Ishikawa (cell line): ENCODE measurements at regions not wholly inside any gene's neighbourhood (a gene's known extent, or its start where the extent isn't known, plus 50 kb on each side); places are given as distances from the start of the nearest gene placed in this dataset.

Source experiments
- CEBPB ChIP-seq: IDR thresholded peaks from 2 replicates; pipeline ENCODE4 v1.6.1; 2012
- CREB1 ChIP-seq: IDR thresholded peaks from 2 replicates; pipeline ENCODE4 v1.6.1; 2012; ENCODE audit warnings: low read depth
- EGR1 ChIP-seq: IDR thresholded peaks from 2 replicates; pipeline ENCODE4 v1.6.1; 2012
- EP300 ChIP-seq: IDR thresholded peaks from 2 replicates; pipeline ENCODE4 v1.6.1; 2012; ENCODE audit warnings: borderline replicate concordance
- FOXM1 ChIP-seq: IDR thresholded peaks from 2 replicates; pipeline ENCODE4 v1.6.1; 2012; ENCODE audit warnings: low read depth, borderline replicate concordance
- NFIC ChIP-seq: IDR thresholded peaks from 2 replicates; pipeline ENCODE4 v1.6.1; 2012
- RAD21 ChIP-seq: IDR thresholded peaks from 2 replicates; pipeline ENCODE4 v1.6.1; 2012; ENCODE audit warnings: low read depth
- TAF1 ChIP-seq: IDR thresholded peaks from 2 replicates; pipeline ENCODE4 v1.6.1; 2012; ENCODE audit warnings: low read depth, mild to moderate bottlenecking
- TCF12 ChIP-seq: IDR thresholded peaks from 2 replicates; pipeline ENCODE4 v1.6.1; 2012; ENCODE audit warnings: low read depth
- TEAD4 ChIP-seq: IDR thresholded peaks from 2 replicates; pipeline ENCODE4 v1.6.1; 2012
- YY1 ChIP-seq: IDR thresholded peaks from 2 replicates; pipeline ENCODE4 v1.6.1; 2012; ENCODE audit warnings: low read depth
- ZBTB7A ChIP-seq: IDR thresholded peaks from 2 replicates; pipeline ENCODE4 v1.6.1; 2012; ENCODE audit warnings: low read depth
- TF ChIP-seq, protein P1 (sequence below): IDR thresholded peaks from 2 replicates; pipeline ENCODE4 v1.6.1; 2012; ENCODE audit warnings: low read depth, mild to moderate bottlenecking
- TF ChIP-seq, protein P2 (sequence below): IDR thresholded peaks from 2 replicates; pipeline ENCODE4 v1.6.1; 2012
- TF ChIP-seq, protein P3 (sequence below): IDR thresholded peaks from 2 replicates; pipeline ENCODE4 v1.6.1; 2012

DNA sequence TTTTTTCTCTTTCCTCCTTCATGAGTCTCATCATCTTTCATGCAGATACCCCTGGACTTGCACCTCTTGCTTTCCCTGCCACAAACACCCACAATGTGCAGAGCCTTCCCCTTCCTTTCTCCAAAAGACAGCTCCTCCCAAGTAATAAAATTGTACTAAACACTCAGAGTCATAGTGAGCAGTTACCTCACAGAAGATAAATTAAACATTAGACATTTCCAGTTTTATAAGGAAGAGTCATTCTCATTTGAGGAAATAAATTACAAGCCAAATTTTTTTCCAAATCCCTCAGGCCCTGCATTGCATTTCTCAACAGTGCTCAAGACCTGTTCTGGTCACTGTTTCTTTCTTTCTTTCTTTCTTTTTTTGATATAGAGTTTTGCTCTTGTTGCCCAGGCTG, 131.5 kb downstream of the ATPSCKMT start:
- TF ChIP-seq RAD21 (no peak), CREB1 (no peak), CEBPB (no peak), YY1 (no peak), ZBTB7A (no peak)
- TF ChIP-seq, protein P1, sequence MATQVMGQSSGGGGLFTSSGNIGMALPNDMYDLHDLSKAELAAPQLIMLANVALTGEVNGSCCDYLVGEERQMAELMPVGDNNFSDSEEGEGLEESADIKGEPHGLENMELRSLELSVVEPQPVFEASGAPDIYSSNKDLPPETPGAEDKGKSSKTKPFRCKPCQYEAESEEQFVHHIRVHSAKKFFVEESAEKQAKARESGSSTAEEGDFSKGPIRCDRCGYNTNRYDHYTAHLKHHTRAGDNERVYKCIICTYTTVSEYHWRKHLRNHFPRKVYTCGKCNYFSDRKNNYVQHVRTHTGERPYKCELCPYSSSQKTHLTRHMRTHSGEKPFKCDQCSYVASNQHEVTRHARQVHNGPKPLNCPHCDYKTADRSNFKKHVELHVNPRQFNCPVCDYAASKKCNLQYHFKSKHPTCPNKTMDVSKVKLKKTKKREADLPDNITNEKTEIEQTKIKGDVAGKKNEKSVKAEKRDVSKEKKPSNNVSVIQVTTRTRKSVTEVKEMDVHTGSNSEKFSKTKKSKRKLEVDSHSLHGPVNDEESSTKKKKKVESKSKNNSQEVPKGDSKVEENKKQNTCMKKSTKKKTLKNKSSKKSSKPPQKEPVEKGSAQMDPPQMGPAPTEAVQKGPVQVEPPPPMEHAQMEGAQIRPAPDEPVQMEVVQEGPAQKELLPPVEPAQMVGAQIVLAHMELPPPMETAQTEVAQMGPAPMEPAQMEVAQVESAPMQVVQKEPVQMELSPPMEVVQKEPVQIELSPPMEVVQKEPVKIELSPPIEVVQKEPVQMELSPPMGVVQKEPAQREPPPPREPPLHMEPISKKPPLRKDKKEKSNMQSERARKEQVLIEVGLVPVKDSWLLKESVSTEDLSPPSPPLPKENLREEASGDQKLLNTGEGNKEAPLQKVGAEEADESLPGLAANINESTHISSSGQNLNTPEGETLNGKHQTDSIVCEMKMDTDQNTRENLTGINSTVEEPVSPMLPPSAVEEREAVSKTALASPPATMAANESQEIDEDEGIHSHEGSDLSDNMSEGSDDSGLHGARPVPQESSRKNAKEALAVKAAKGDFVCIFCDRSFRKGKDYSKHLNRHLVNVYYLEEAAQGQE = no peak
- TF ChIP-seq, protein P2, sequence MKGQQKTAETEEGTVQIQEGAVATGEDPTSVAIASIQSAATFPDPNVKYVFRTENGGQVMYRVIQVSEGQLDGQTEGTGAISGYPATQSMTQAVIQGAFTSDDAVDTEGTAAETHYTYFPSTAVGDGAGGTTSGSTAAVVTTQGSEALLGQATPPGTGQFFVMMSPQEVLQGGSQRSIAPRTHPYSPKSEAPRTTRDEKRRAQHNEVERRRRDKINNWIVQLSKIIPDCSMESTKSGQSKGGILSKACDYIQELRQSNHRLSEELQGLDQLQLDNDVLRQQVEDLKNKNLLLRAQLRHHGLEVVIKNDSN = no peak

DNA sequence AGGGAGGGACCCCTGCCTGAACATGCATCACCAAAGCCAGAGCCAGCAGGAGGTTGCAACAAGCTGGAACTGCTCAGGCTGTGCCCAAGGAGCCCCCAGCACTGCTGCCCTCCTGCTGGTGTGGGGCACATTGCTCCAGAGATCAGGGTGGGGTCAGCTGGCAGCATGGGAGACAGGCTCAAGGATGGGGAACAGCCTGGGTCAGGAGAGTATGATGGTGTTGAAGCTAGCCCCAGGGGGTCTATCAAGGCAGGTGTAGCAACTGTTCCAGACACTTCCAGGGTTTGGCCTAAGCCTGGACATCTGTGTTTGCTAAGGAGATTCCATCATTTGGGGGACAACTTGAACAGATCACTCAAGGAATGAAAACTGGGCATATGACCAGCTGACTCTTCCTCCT, 133.1 kb downstream of the ATPSCKMT start:
- TF ChIP-seq EGR1 (no peak), TCF12 (no peak), EP300 (no peak), NFIC (no peak), ZBTB7A (no peak), YY1 (no peak), CREB1 (no peak), TEAD4 (no peak), FOXM1 (no peak), CEBPB (no peak)
- TF ChIP-seq, protein P3, sequence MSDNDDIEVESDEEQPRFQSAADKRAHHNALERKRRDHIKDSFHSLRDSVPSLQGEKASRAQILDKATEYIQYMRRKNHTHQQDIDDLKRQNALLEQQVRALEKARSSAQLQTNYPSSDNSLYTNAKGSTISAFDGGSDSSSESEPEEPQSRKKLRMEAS = no peak
- TF ChIP-seq, protein P2 = no peak
- TF ChIP-seq, protein P1 = no peak

DNA sequence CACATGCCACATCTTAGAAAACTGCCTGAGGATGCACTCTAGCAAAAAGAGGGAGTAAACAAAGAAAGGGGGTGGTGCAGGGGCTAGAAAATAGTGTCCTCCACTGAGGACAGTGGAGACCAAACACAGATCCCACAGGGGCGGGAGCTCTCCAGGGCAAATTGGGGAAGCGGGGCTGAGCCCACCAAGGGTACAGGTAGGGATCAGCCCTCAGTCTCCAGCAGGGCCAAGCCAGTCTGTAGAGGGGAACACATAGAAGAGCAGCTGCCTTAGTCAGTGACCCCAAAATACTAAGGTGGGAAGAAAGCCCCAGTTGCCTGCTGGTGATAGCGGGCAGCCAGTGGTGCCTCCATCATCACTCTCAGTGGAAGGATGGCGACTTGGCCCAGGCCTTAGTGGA, 134.0 kb downstream of the ATPSCKMT start:
- TF ChIP-seq RAD21 (no peak), TCF12 (no peak), YY1 (no peak), TEAD4 (no peak), EP300 (no peak), ZBTB7A (no peak), CEBPB (no peak), FOXM1 (no peak), TAF1 (no peak), NFIC (no peak), EGR1 (no peak), CREB1 (no peak)
- TF ChIP-seq, protein P1 = no peak
- TF ChIP-seq, protein P3 = no peak
- TF ChIP-seq, protein P2 = no peak

DNA sequence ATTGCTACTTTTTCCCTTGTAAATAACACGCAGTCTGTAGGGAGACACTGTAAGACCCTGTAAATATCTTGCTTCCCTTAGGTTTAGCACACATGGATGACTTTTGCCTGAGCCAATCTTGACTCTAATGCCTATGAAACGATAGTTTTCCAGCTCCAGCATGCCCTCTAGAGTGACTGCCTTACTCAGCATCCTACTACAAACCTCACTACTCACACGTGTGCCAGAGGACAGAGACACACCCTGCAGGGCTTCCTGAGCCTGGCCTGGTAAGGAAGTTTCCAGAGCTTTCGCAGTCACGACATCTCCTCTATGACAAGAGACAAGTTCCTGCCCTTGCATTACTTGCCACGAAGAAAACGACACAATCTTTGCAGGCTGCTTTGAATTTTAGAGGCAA, 138.1 kb downstream of the ATPSCKMT start:
- TF ChIP-seq, protein P1 = no peak
- peak; percentile 64 for TF ChIP-seq RAD21
- TF ChIP-seq, protein P3 = 0 out of 2 replicates have a peak, but pooled peaks have one; percentile 25
